ENCODE measurements at regions not wholly inside any gene's neighbourhood (a gene's known extent, or its start where the extent isn't known, plus 50 kb on each side); places are given as distances from the start of the nearest gene placed in this dataset.

- CTCF ChIA-PET (ENCODE audit: low intra/inter-chr PET ratio, low total read pairs) = no interaction called here
- no peaks in the 10 kb centered on the region for H3K79me2 ChIP-seq (ENCODE audit: insufficient read depth, low read length)
- H3K9me3 ChIP-seq (ENCODE audit: low read length) = no peaks in the 10 kb centered on the region
- WGBS (ENCODE audit: low lambda C conversion rate) = 0% methylated on average over 2 of the region's 2 CpGs
- no peak overlapping the region for H3K4me2 ChIP-seq (ENCODE audit: low read depth, low read length)
- no peak overlapping the region for H3K9ac ChIP-seq (ENCODE audit: insufficient read depth, low read depth, low read length)
- no peaks in the 10 kb centered on the region for H3K4me1 ChIP-seq (ENCODE audit: insufficient read depth, low read length)
- H2AFZ ChIP-seq (ENCODE audit: low read length) = no peak overlapping the region
- in situ Hi-C loops (cut with HindIII; ENCODE audit: extremely low pct_ligation_motif_present, low pct_unique_long_range_greater_than_20kb) = no loop called here
- intact Hi-C loops (cut with micrococcal nuclease; ENCODE audit: unreplicated experiment) = no loop called here
- no peak for ATAC-seq
- no peak overlapping the region for H3K4me3 ChIP-seq (replicated peaks in 1 of 3; ENCODE audit: insufficient read depth in 1 of 3, low read depth in 2 of 3, low read length in 3 of 3)
- H3K27ac ChIP-seq (ENCODE audit: extremely low read length, insufficient read depth, low read length) = no peak overlapping the region
- DNase-seq (ENCODE audit: low spot score) = no peak
- no peaks in the 10 kb centered on the region for H3K36me3 ChIP-seq (replicated peaks in 1 of 2; ENCODE audit: control insufficient read depth in 1 of 2, insufficient read depth in 2 of 2, low read length in 2 of 2)
- no peaks in the 10 kb centered on the region; a peak in 1 of 5 replicates for H3K27me3 ChIP-seq (ENCODE audit: control insufficient read depth in 1 of 2, insufficient read depth in 2 of 2, low read length in 2 of 2)
- H4K20me1 ChIP-seq (ENCODE audit: insufficient read depth, low read length) = no peaks in the 10 kb centered on the region
- no peak for FAIRE-seq
- POLR2A ChIA-PET = no interaction called here
- no peak for TF ChIP-seq ZNF839 (CRISPR knock-in tag; IDR thresholded peaks at IDR 0.05; ENCODE audit: borderline replicate concordance)
- TF ChIP-seq NRL (CRISPR knock-in tag; IDR thresholded peaks at IDR 0.05; ENCODE audit: borderline replicate concordance) = no peak
- no peak for TF ChIP-seq SSRP1 (CRISPR knock-in tag; IDR thresholded peaks at IDR 0.05)
- no peak for TF ChIP-seq ZNF782 (CRISPR knock-in tag; IDR thresholded peaks at IDR 0.05; ENCODE audit: borderline replicate concordance)
- TF ChIP-seq YY1 (IDR thresholded peaks at IDR 0.05; ENCODE audit: insufficient read depth, insufficient replicate concordance, low read depth, low read length) = no peak
- TF ChIP-seq ZMYM4 (CRISPR knock-in tag; IDR thresholded peaks at IDR 0.05) = no peak
- TF ChIP-seq ZNF720 (CRISPR knock-in tag; IDR thresholded peaks at IDR 0.05) = no peak
- no peak for TF ChIP-seq ZMAT3 (CRISPR knock-in tag; conservative IDR thresholded peaks at IDR 0.05)
- TF ChIP-seq KDM6A (CRISPR knock-in tag; IDR thresholded peaks at IDR 0.05; ENCODE audit: low read depth) = no peak
- no peak for TF ChIP-seq ERF (CRISPR knock-in tag; IDR thresholded peaks at IDR 0.05)
- TF ChIP-seq RFX1 (IDR thresholded peaks at IDR 0.05) = no peak
- no peak for TF ChIP-seq ZNF101 (CRISPR knock-in tag; IDR thresholded peaks at IDR 0.05; ENCODE audit: borderline replicate concordance, low read depth)
- TF ChIP-seq, protein P1, sequence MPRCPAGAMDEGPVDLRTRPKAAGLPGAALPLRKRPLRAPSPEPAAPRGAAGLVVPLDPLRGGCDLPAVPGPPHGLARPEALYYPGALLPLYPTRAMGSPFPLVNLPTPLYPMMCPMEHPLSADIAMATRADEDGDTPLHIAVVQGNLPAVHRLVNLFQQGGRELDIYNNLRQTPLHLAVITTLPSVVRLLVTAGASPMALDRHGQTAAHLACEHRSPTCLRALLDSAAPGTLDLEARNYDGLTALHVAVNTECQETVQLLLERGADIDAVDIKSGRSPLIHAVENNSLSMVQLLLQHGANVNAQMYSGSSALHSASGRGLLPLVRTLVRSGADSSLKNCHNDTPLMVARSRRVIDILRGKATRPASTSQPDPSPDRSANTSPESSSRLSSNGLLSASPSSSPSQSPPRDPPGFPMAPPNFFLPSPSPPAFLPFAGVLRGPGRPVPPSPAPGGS (CRISPR knock-in tag; IDR thresholded peaks at IDR 0.05) = no peak
- TF ChIP-seq MAZ (IDR thresholded peaks at IDR 0.05; ENCODE audit: borderline replicate concordance, low read depth, low read length) = no peak
- no peak for TF ChIP-seq MAZ (CRISPR knock-in tag; IDR thresholded peaks at IDR 0.05; ENCODE audit: low read depth)
- BruUV-seq (replicated peaks) = no TSS peak
These were observed 195.5 kb downstream of the ZNF330 start for GRCh38 chr4:141416219-141416618.
